IMR-90 (cell line): ENCODE measurements at regions not wholly inside any gene's neighbourhood (a gene's known extent, or its start where the extent isn't known, plus 50 kb on each side); places are given as distances from the start of the nearest gene placed in this dataset.
A peak's percentile ranks its signal among the peaks of the same experiment; 100 is the strongest.

ENCODE experiments used
- ATAC-seq: fragments of 200-7000 bp; cut with Tn5 transposase; 2 replicates; pipeline ENCODE4 v1.9.1; 2020; ENCODE audit warnings: low read depth, mild to moderate bottlenecking, moderate library complexity
- BruUV-seq: library from RNA; stranded (reverse); fragments of 400-500 nt; replicated peaks from 2 replicates; lab custom pipeline; 2021; lab: Mats Ljungman, UMichigan
- CTCF ChIA-PET: fragments of 300-600 bp; formaldehyde crosslinking; extraction: SDS; loops from one replicate; lab custom pipeline; 2021; ENCODE audit warnings: antibody characterized with exemption; lab: Yijun Ruan, JAX
- POLR2A ChIA-PET: fragments of 300-600 bp; sonication (Branson Sonifier 250); formaldehyde crosslinking; loops from one replicate; lab custom pipeline; 2022; ENCODE audit warnings: antibody characterized with exemption; ENCODE audit not compliant: unreplicated experiment; lab: Charles Lee
- DNase-seq: peaks from one replicate; pipeline ENCODE4 v3.0.0; 2013
- H2AFZ ChIP-seq: replicated peaks from 2 replicates; pipeline ENCODE3; 2013; ENCODE audit warnings: low read length, mild to moderate bottlenecking; ENCODE audit not compliant: poor library complexity
- H2AK5ac ChIP-seq: 2 replicates; pipeline ENCODE4 v1.6.1; 2013; ENCODE audit warnings: low read depth, low read length, inconsistent platforms
- H2AK9ac ChIP-seq: replicated peaks from 2 replicates; pipeline ENCODE3; 2013; ENCODE audit warnings: mild to moderate bottlenecking, low read depth, low read length, moderate library complexity; ENCODE audit not compliant: poor library complexity
- H2BK120ac ChIP-seq: 2 replicates; pipeline ENCODE4 v1.6.1; 2013; ENCODE audit warnings: low read depth, low read length, inconsistent platforms
- H2BK15ac ChIP-seq: 3 replicates; pipeline ENCODE4 v1.6.1; 2013; ENCODE audit warnings: low read depth, low read length, inconsistent platforms
- H2BK20ac ChIP-seq: 2 replicates; pipeline ENCODE4 v1.6.1; 2013; ENCODE audit warnings: low read depth, mild to moderate bottlenecking, inconsistent platforms, low read length, moderate library complexity
- H2BK5ac ChIP-seq: 2 replicates; pipeline ENCODE4 v1.6.1; 2013; ENCODE audit warnings: mild to moderate bottlenecking, low read depth, low read length, inconsistent platforms; ENCODE audit not compliant: poor library complexity, severe bottlenecking
- H3K14ac ChIP-seq: replicated peaks from 2 replicates; pipeline ENCODE4 v1.6.1; 2013; ENCODE audit warnings: low read depth, low read length, inconsistent platforms
- H3K18ac ChIP-seq: 2 replicates; pipeline ENCODE4 v1.6.1; 2013; ENCODE audit warnings: low read depth, low read length, control low read depth
- H3K23ac ChIP-seq: 2 replicates; pipeline ENCODE4 v1.6.1; 2013; ENCODE audit warnings: low read depth, low read length, inconsistent platforms
- H3K27ac ChIP-seq: 2 replicates; pipeline ENCODE4 v1.5.1; 2013; ENCODE audit warnings: mild to moderate bottlenecking, control low read depth, low read length; ENCODE audit not compliant: insufficient read depth
- H3K27me3 ChIP-seq: 2 replicates; pipeline ENCODE4 v1.6.1; 2013; ENCODE audit warnings: low read length; ENCODE audit not compliant: control insufficient read depth, insufficient read depth
- H3K36me3 ChIP-seq: 2 replicates; pipeline ENCODE4 v1.6.1; 2013; ENCODE audit warnings: low read length, mixed read lengths; ENCODE audit not compliant: control insufficient read depth, insufficient read depth
- H3K4ac ChIP-seq: 2 replicates; pipeline ENCODE4 v1.6.1; 2013; ENCODE audit warnings: low read depth, low read length, inconsistent platforms
- H3K4me1 ChIP-seq: 2 replicates; pipeline ENCODE4 v1.6.1; 2013; ENCODE audit warnings: low read length, mixed read lengths; ENCODE audit not compliant: control insufficient read depth, insufficient read depth
- H3K4me2 ChIP-seq: 2 replicates; pipeline ENCODE4 v1.6.1; 2013; ENCODE audit warnings: low read depth, mild to moderate bottlenecking, control low read depth, low read length, moderate library complexity
- H3K4me3 ChIP-seq: 2 replicates; pipeline ENCODE4 v1.5.1; 2013; ENCODE audit warnings: low read depth, mild to moderate bottlenecking, control low read depth, low read length, moderate library complexity; ENCODE audit not compliant: insufficient read depth
- H3K56ac ChIP-seq: 2 replicates; pipeline ENCODE4 v1.6.1; 2013; ENCODE audit warnings: low read length, inconsistent platforms; ENCODE audit not compliant: insufficient read depth; ENCODE audit errors: extremely low read depth
- H3K79me1 ChIP-seq, 2 experiments: 2 replicates each; pipeline ENCODE4 v1.6.1; 2013; ENCODE audit warnings: low read length in 2 of 2, inconsistent platforms in 1 of 2, low read depth in 1 of 2
- H3K9ac ChIP-seq: 2 replicates; pipeline ENCODE4 v1.6.1; 2013; ENCODE audit warnings: low read depth, low read length, control low read depth
- H3K9me1 ChIP-seq: 2 replicates; pipeline ENCODE4 v1.6.1; 2013; ENCODE audit warnings: low read length, inconsistent platforms; ENCODE audit not compliant: insufficient read depth
- H3K9me3 ChIP-seq: 2 replicates; pipeline ENCODE4 v1.6.1; 2013; ENCODE audit warnings: low read length; ENCODE audit not compliant: control insufficient read depth, insufficient read depth
- H4K20me1 ChIP-seq: 2 replicates; pipeline ENCODE4 v1.6.1; 2013; ENCODE audit warnings: low read length, inconsistent platforms; ENCODE audit not compliant: insufficient read depth
- H4K5ac ChIP-seq: 2 replicates; pipeline ENCODE4 v1.6.1; 2013; ENCODE audit warnings: mild to moderate bottlenecking, low read depth, low read length, control low read depth
- H4K8ac ChIP-seq, 2 experiments: 2 replicates each; pipeline ENCODE4 v1.6.1; 2013; ENCODE audit warnings: low read depth in 2 of 2, low read length in 2 of 2, control low read depth in 1 of 2, inconsistent platforms in 1 of 2
- H4K91ac ChIP-seq: 2 replicates; pipeline ENCODE4 v1.6.1; 2013; ENCODE audit warnings: low read depth, low read length, inconsistent platforms; ENCODE audit not compliant: insufficient read depth
- CEBPB ChIP-seq: IDR thresholded peaks from 2 replicates; pipeline ENCODE4 v1.6.1; 2012; ENCODE audit warnings: low read depth, low read length, improper control_type of control experiment
- MAZ ChIP-seq: IDR thresholded peaks from 2 replicates; pipeline ENCODE4 v1.6.1; 2012; ENCODE audit warnings: low read depth, mild to moderate bottlenecking, low read length, improper control_type of control experiment, moderate library complexity, borderline replicate concordance
- RCOR1 ChIP-seq: IDR thresholded peaks from 2 replicates; pipeline ENCODE4 v1.6.1; 2012; ENCODE audit warnings: mild to moderate bottlenecking, low read length, improper control_type of control experiment; ENCODE audit not compliant: insufficient replicate concordance
- RFX5 ChIP-seq: IDR thresholded peaks from 2 replicates; pipeline ENCODE4 v1.8.0; 2012; ENCODE audit warnings: low read depth, mild to moderate bottlenecking, low read length, moderate library complexity
- WGBS, 2 experiments: methylation state at CpG; one replicate each; pipeline versions ENCODE4 v1.1.5 to v1.1.7; 2013; ENCODE audit warnings: missing lambda C conversion rate in 2 of 2; ENCODE audit not compliant: insufficient read length in 1 of 2; ENCODE audit errors: extremely low coverage in 2 of 2; 5-methylcytosine and 5-hydroxymethylcytosine counted together
- dilution Hi-C: fragments of 300-500 bp; cut with HindIII; formaldehyde crosslinking; loops from one replicate; pipeline ENCODE4 v1.14.3; 2018; ENCODE audit warnings: low sequenced_read_pairs; ENCODE audit not compliant: unreplicated experiment
- in situ Hi-C: fragments of 300-500 bp; cut with MboI; formaldehyde crosslinking; loops from 3 replicates; pipeline ENCODE4 v1.14.3; 2019; ENCODE audit warnings: low sequenced_read_pairs, inconsistent platforms, mixed read lengths
- intact Hi-C: fragments of 100-400 bp; cut with micrococcal nuclease; formaldehyde crosslinking; loops from 2 replicates; pipeline ENCODE4 v1.10.0; 2022

DNA sequence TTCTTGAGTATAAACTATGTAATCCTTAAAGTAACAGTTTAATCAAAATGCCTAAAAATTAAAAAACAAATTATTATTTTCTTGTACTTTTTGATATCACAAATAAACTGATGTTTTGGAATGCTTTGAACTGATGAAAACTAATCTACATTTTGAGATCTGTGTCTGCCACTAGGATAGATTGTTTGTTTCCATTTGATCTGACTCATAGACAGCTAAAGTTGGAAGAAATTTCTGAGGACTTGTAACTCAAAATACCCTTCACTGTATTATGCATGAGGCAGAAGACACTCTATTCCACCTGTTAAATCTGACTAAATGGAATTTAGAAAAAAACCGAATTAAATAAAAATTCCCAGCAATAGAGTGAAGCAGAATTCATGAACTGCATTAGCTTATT, 1400.0 kb upstream of the FLRT2 start:
- Histone ChIP-seq H2AFZ (no peak overlapping the region), H3K36me3 (no peaks in the 10 kb centered on the region), H4K5ac (no peak overlapping the region), H3K9me3 (no peaks in the 10 kb centered on the region), H2BK15ac (no peak overlapping the region), H2AK9ac (no peak overlapping the region), H3K23ac (no peak overlapping the region), H3K9me1 (no peaks in the 10 kb centered on the region), H2BK5ac (no peak overlapping the region), H3K4ac (no peak overlapping the region), H3K27ac (no peak overlapping the region), H2AK5ac (no peak overlapping the region), H4K8ac (no peak overlapping the region), H3K9ac (no peak overlapping the region), H3K14ac (no peak overlapping the region), H4K20me1 (no peaks in the 10 kb centered on the region), H3K18ac (no peak overlapping the region), H2BK20ac (no peak overlapping the region), H3K4me3 (no peak overlapping the region), H3K27me3 (no peaks in the 10 kb centered on the region), H3K4me2 (no peak overlapping the region), H3K79me1 (no peaks in the 10 kb centered on the region), H3K56ac (no peak overlapping the region), H4K91ac (no peak overlapping the region), H2BK120ac (no peak overlapping the region), H3K4me1 (0 out of 2 replicates have a peak, but pooled peaks cover 1% of the 10 kb centered on the region)
- no TSS peak for BruUV-seq
- intact Hi-C loops: loop anchor here (5.0 kb wide), 1 partner anchor 1397 kb away; no protein-coding TSS in a partner anchor
- no CpG with 5 or more reads among the region's 1 CpG for WGBS, 2 experiments
- POLR2A ChIA-PET: no interaction called here
- CTCF ChIA-PET: interaction anchor here (0.6 to 1.3 kb wide), 3 partner anchors 12 to 1399 kb away, joined by 3 read pairs; no protein-coding TSS in a partner anchor
- no peak for TF ChIP-seq RCOR1
- no peak for TF ChIP-seq MAZ
- no peak for TF ChIP-seq RFX5
- TF ChIP-seq CEBPB: no peak
- dilution Hi-C loops: no loop called here
- DNase-seq (peak; percentile 7), ATAC-seq (no peak)
- in situ Hi-C loops: no loop called here
